BE2C (cell line): ENCODE measurements at regions not wholly inside any gene's neighbourhood (a gene's known extent, or its start where the extent isn't known, plus 50 kb on each side); places are given as distances from the start of the nearest gene placed in this dataset.
"Not testable (repeated sequence)": the region's sequence is repeated elsewhere in the genome, so short reads cannot be mapped to it uniquely, and the experiment has no call there.

Experiments
- DNase-seq: peaks from one replicate; pipeline ENCODE4 v3.0.0-alpha.2; 2020
- H3K27me3 ChIP-seq: fragments of 250-450 bp; sonication (Bioruptor Pico); 2 replicates; pipeline ENCODE4 v1.5.1; 2020; ENCODE audit warnings: mild to moderate bottlenecking
- H3K36me3 ChIP-seq: fragments of 250-450 bp; sonication (Bioruptor Pico); 2 replicates; pipeline ENCODE4 v1.5.1; 2020; ENCODE audit warnings: mild to moderate bottlenecking
- H3K4me1 ChIP-seq: fragments of 250-450 bp; sonication (Bioruptor Pico); 2 replicates; pipeline ENCODE4 v1.5.1; 2020
- H3K4me3 ChIP-seq: 2 replicates; pipeline ENCODE4 v1.5.1; 2011; ENCODE audit warnings: low read depth, low read length
- H3K9me3 ChIP-seq: fragments of 250-450 bp; sonication (Bioruptor Pico); 2 replicates; pipeline ENCODE4 v1.5.1; 2020
- TF ChIP-seq, protein P1 (sequence below): IDR thresholded peaks from 2 replicates; pipeline ENCODE4 v1.5.1; 2012; ENCODE audit warnings: mild to moderate bottlenecking, low read depth, low read length

DNA sequence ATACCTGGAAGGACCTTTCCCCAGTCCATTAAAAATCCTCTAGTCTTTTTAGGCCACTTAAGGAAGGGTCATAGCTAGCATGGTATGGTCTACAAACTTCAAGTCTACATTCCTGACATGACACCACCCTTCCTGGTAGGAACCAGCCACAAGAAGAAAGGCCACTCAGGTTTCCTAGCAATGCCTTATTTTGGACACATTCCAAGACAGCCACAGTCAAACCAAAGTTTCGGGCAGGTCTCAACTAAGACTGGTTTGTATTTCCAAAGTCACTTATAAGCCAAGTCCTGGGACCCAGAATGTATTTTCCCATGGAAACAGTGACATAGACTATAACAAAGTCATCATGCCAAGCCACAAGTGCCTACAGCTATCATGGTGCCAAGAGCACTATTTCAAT is 50.6 kb upstream of the SLC44A3 start:
- no peak overlapping the region for H3K4me3 ChIP-seq
- no peaks in the 10 kb centered on the region for H3K36me3 ChIP-seq
- no peak for DNase-seq
- TF ChIP-seq, protein P1, sequence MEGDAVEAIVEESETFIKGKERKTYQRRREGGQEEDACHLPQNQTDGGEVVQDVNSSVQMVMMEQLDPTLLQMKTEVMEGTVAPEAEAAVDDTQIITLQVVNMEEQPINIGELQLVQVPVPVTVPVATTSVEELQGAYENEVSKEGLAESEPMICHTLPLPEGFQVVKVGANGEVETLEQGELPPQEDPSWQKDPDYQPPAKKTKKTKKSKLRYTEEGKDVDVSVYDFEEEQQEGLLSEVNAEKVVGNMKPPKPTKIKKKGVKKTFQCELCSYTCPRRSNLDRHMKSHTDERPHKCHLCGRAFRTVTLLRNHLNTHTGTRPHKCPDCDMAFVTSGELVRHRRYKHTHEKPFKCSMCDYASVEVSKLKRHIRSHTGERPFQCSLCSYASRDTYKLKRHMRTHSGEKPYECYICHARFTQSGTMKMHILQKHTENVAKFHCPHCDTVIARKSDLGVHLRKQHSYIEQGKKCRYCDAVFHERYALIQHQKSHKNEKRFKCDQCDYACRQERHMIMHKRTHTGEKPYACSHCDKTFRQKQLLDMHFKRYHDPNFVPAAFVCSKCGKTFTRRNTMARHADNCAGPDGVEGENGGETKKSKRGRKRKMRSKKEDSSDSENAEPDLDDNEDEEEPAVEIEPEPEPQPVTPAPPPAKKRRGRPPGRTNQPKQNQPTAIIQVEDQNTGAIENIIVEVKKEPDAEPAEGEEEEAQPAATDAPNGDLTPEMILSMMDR = no peak
- H3K4me1 ChIP-seq = no peaks in the 10 kb centered on the region
- no peaks in the 10 kb centered on the region for H3K27me3 ChIP-seq
- H3K9me3 ChIP-seq = no peaks in the 10 kb centered on the region

DNA sequence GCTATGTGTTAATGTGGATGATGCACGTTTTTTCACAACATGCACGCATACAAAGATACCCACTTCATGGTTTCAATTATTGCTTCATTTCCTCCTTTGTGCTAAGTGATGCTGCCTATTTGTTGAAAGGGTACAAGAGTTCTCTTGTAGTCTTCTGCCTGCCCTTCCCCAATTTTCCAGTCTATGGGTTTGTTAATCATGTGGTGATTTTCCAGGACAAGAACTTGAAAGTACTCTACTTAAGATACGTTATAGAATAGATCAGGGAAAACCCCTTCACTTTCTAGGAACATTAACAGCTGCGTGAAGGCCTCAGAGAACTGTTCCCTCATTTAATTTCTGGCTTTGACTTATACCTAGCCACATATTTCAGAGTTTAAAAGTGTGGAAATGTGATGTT is 52.1 kb upstream of the SLC44A3 start:
- Histone ChIP-seq H3K4me1 (no peaks in the 10 kb centered on the region), H3K9me3 (no peaks in the 10 kb centered on the region), H3K4me3 (no peak overlapping the region), H3K36me3 (no peaks in the 10 kb centered on the region), H3K27me3 (no peaks in the 10 kb centered on the region)
- TF ChIP-seq, protein P1 = no peak
- DNase-seq = no peak

DNA sequence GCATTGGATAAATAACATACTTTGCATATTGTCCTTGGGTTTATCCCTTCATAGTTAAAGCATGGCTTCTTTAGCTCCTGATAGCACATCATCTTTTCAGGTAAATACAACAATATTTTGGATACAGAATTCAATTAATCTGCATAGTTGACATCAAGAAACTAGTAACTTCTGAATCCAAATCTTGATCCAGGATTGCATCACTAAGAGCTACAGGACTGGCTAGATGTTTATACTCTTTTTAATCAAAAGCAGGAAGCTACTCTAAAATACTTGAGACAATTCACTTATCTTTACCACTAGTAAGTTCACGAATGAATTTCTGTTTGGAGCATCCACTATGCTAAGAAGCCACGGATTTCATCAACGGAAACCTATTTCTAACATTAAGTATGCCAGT is 54.2 kb upstream of the SLC44A3 start:
- no peaks in the 10 kb centered on the region for H3K4me1 ChIP-seq
- H3K4me3 ChIP-seq = no peak overlapping the region
- no peaks in the 10 kb centered on the region for H3K36me3 ChIP-seq
- DNase-seq = no peak
- H3K27me3 ChIP-seq = no peaks in the 10 kb centered on the region
- no peaks in the 10 kb centered on the region for H3K9me3 ChIP-seq
- TF ChIP-seq, protein P1 = no peak

DNA sequence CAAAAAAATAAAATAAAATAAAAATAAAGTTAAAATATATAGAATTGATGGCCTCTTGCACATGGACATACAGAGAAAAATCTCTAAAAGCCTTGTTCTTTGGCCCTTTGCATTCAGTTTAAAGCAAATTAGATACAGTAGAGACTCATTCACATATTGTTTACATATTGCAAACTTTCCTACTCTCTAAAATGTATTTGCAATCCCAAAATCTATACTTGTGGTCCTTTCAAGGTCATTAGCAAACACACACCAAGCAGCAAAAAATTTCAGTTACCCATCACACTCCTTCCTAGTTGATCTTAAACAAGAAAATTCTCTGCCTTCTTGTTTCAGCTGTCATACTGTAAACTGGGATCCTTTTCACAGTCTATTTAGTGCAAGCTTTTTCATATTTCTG is 61.0 kb upstream of the SLC44A3 start:
- Histone ChIP-seq H3K9me3 (no peaks in the 10 kb centered on the region), H3K27me3 (no peaks in the 10 kb centered on the region), H3K4me3 (no peak overlapping the region), H3K4me1 (peaks cover 7% of the 10 kb centered on the region), H3K36me3 (no peaks in the 10 kb centered on the region)
- TF ChIP-seq, protein P1 = no peak
- no peak for DNase-seq

DNA sequence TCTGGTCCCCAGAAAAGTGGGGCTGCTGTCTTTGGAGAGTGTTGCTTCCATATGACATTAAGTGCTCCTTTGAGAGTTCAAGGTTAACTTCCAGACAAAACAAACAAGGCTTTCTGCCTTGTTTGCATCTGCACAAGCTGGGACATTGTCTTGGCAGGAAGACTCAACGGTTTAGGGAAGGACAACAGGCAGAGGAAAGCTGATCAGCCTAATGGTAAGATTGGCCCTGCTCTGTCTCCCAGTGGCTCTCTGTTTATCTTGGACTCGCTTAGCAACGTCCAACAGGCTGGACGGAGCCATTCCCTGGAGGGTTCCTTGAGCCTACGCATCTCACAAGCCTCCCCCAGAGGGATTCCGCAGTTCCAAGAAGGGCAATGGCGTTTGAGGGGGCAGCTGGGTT is 62.2 kb upstream of the SLC44A3 start:
- Histone ChIP-seq H3K4me1 (peaks cover 7% of the 10 kb centered on the region), H3K9me3 (no peaks in the 10 kb centered on the region), H3K27me3 (no peaks in the 10 kb centered on the region), H3K36me3 (no peaks in the 10 kb centered on the region), H3K4me3 (no peak overlapping the region)
- TF ChIP-seq, protein P1 = no peak
- no peak for DNase-seq

DNA sequence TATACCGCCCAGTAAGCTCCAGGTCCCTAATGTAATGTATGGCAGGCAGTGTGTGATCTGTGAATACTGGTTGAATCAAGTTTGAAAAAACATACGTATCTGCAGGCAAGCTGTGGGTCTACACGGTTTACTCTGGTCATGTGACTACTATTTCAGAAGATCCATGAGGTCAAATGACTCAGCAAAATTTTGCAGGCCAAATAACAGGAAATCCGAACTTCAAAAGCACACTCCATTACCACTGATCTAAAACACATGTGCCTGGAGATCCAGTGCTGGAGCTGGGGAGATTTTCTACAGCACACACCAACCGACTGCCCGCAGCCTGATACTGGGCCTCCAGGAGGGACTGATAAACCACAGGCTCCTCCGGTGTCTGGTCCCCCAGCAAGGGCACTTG is 64.5 kb upstream of the SLC44A3 start:
- TF ChIP-seq, protein P1 = no peak
- no peaks in the 10 kb centered on the region for H3K9me3 ChIP-seq
- DNase-seq = peak; percentile 68

DNA sequence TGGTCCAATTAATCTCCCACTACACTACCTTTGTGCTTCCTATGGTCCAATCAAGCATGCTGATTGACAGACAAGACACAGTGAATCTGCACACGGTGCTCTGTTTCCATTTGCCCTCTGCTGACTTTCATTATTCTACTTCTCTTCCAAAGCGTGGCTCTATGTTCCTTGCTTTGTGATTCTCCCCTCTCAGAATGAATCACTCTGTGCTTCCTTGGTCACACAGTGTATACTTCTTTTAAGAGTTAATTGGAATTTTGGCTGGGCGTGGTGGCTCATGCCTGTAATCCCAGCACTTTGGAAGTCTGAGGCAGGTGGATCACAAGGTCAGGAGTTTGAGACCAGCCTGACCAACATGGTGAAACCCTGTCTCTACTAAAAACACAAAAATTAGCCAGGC is 65.1 kb upstream of the SLC44A3 start:
- not testable (repeated sequence) for H3K4me3 ChIP-seq, H3K9me3 ChIP-seq, H3K27me3 ChIP-seq, DNase-seq, H3K4me1 ChIP-seq, H3K36me3 ChIP-seq

More for the DNA sequence above, 64.5 kb upstream of the SLC44A3 start:
- H3K36me3 ChIP-seq = no peaks in the 10 kb centered on the region
- H3K4me3 ChIP-seq = no peak overlapping the region
- H3K27me3 ChIP-seq = no peaks in the 10 kb centered on the region
- H3K4me1 ChIP-seq = peaks cover 7% of the 10 kb centered on the region
